GM18517 (cell line): ENCODE measurements at regions not wholly inside any gene's neighbourhood (a gene's known extent, or its start where the extent isn't known, plus 50 kb on each side); places are given as distances from the start of the nearest gene placed in this dataset.
"Not testable (repeated sequence)": the region's sequence is repeated elsewhere in the genome, so short reads cannot be mapped to it uniquely, and the experiment has no call there.

Experiments
- ATAC-seq: cut with Tn5 transposase; IDR thresholded peaks from one replicate; pipeline ENCODE4 v1.9.1; 2021; ENCODE audit warnings: mild to moderate bottlenecking, moderate library complexity; ENCODE audit not compliant: unreplicated experiment

DNA sequence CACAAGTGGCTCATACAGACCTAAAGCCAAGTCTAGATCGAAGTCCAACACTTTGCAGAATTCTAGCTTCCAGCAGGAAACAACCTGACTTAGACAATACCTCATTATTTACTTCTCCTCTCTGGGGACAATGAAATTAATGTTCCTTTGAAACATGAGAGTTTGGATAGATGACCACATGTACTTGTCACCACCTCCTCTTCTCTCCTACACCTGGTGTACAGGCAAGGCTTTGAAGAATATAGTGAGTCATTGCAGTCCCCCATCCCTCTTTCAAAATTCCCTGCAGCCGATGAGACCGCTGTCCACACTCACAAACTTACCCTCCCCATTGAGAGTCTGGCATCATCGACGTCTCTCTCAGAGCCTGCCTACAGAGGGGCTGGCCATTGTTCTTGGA, 189.0 kb upstream of the HES1 start:
- no peak for ATAC-seq

- ATAC-seq, result no peak
Observed at GRCh38 chr3:193947596-193947995, 188.4 kb upstream of the HES1 start.

DNA sequence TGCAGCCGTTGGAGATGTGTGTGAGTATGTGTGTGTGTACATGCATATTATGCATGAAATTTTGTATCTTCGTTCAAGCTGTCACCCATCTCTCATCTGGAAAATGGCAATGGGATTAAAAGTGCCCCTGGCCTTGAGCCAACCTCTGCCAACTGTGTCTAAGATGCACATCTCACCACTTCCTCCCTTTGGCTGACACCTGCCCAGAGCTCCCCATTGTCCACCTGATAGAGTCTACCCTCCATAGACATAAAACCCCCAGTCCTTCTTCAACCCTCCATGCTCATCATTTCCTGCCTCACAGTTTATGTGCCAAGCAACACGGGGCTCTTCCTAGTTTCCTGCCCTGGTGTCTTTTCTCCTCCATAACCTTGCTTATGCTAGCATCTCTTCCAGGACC, 187.5 kb upstream of the HES1 start:
- no peak for ATAC-seq

- no peak for ATAC-seq
Observed at GRCh38 chr3:193951859-193952258, 184.1 kb upstream of the HES1 start.

DNA sequence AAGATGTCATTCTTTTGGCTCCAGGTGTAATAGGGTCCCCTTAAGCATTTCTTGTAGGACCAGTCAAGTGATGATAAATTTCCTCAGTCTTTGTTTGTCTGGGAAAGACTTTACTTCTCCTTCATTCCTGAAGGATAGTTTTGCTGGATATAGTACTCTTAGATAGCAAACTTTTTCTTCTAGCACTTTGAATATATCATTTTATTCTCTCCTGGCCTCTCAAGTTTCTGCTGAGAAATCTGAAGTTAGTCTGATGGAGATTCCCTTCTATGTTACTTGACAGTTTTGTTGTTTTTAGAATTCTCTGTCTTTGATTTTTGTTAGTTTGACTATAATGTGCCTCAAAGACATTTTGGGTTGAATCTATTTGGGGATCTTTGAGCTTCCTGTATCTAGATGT, 181.2 kb upstream of the HES1 start:
- ATAC-seq, result no peak

- no peak for ATAC-seq
Observed at GRCh38 chr3:193955719-193956118, 180.2 kb upstream of the HES1 start.

GRCh38 chr3:193959861-193960260, 176.1 kb upstream of the HES1 start:
- no peak for ATAC-seq

DNA sequence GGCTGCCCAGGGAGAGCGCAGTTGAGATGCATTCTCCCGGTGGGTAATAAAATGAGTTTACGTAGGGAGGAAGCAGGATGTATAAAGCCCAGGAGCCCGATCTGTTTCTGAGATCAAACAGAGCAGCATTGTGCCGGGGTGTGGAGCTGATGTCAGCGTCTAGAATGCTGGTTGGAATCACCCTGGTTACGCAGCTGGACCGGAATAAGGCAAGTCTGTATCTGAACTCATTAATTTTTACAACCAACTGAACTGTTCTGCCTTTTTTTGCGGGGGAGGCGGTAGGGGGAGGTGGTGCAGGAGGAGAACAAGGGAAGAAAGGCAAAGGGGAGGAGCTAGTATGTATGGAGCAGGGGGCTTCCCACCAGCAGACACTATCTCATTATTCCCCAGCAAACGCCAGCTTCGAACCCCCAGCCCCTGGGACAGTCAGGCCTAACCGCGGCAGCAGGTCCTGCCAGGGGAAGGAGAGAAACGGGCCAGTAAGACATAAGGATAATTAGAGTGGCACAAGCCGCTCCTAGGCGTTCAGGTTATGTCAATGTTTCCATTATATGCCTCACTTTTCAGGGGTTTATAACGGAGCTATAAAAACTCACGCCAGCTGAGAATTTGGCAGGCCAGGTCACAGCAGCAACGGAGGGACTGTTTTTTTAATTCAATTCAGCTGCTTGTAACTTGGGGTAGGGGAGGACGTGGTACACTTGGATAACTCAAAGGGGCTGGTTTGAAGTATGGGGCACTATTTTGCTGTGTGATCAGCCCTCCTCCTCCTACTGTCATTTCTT, 175.3 kb upstream of the HES1 start:
- ATAC-seq, result no peak

DNA sequence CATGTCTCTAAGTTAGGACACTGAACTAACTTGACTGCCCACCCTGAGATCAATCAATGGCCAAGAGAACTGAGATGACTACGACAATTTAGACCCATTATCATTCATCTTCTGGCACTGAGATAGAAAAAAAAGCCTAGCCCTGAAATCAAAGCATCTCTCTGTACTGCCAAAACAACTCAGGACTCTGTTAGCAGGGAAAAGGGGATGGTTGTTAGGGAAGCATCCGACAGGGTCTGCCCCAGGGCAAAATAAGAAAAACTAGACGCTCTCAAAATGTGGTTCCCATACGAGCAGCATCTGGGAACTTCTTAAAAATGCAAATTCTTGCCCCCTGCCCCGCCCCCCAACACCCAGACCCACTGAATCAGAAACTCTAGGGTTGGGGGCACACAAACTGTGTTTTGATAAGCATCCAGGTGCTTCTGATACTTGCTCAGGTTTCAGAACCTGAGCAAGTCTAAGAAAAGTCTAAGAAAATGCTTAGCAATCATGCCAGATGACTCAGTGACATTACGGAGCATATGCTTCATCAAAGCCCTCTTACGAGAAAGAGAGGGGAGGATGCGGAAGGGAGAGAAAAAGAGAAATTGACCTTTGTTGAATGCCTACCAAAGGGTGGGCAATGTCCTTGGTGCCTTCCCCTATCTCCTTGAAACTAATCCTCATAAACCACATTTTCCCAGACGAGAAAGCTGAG, 172.8 kb upstream of the HES1 start:
- ATAC-seq, result no peak

- peak; percentile 69 for ATAC-seq
Observed at GRCh38 chr3:193963808-193964516, 172.0 kb upstream of the HES1 start.

DNA sequence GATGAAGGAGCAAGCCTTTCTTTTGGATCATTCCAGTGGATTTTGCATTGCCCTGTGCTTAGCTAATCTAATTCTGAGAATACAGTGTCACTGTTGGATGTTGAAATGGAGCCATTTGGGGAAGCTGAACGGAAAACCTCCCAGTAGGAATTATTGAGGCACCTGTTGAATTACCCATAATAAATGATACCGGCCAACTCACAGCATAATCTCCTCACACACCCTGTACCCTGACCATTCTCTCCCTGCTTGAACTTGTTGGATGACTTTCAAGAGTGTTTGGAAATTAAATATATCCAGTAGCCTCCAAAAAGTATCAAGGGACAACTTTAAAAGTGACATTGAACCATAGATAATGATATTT, 171.4 kb upstream of the HES1 start:
- ATAC-seq, result no peak

DNA sequence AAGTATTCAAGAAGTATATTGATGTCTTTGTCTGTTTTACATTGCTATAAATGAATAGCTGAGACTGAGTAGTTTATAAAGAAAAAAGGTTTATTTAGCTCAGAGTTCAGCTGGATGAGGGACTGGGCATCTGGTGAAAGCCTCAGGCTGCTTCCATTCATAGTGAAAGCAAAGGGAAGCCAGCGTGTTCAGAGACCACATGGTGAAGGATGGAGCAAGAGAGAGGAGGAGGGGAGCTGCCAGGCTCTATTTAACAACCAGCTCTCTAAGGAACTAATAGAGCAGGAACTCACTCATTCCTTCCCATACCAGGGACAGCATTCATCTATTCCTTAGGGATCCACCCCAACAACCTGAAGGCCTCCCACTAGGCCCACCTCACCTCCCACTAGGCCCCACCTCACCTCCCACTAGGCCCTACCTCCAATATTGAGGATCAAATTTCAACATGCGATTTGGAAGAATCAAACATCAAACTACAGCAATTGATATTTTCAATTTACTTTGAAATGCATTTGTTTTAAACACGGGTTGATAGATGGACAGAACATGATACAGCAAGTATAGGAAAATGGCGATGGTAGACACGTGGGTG, 167.5 kb upstream of the HES1 start:
- ATAC-seq, result no peak

DNA sequence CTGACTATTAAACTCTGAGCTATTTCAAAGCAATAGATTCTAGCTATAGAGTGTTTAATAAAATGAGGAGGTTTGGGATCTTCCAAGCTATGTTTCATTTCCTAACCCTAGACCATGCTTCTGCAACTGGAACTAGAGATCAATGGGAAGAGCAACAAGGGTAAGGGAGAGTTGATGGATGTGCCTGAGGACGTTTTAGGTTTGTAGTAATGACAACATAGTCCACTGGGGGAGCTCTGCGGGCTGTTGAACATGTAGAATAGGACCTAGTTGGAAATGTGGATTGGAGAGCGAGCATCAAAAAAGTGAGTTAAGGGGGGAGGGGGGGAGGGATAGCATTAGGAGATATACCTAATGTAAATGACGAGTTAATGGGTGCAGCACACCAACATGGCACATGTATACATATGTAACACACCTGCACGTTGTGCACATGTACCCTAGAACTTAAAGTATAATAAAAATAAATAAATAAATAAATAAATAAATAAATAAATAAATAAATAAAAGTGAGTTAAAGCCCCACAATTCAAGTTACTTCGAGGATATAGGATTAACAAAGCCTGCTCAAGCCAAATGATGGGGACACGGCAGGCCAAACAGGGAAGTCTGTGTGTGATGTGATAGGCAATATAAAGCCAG, 165.7 kb upstream of the HES1 start:
- not testable (repeated sequence) for ATAC-seq

GRCh38 chr3:193970773-193971206, 165.2 kb upstream of the HES1 start:
- no peak for ATAC-seq

DNA sequence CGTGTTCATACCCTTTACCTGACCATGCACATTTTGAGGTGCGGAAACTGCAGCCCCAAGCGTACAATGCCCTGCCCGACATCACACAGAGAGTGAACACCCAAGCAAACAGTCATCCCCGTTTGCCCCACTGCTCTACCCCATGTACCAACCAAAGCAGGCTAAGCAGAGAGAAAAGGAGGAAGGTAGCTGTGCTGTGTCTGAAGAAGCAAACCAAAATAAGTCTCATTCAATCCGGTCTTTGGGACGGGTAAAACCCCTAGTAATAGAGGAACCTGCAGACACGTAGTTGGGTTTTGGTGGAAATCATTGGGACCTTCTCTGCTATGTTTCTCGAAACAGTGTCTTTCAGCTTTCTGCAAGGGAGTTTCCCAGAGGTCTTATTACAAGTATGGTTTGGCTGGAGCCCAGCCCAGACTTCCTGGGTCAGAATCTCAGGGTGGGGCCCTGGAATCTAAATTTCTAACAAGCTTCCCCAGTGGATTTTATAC, 164.6 kb upstream of the HES1 start:
- no peak for ATAC-seq

GRCh38 chr3:193971966-193972365, 164.0 kb upstream of the HES1 start:
- ATAC-seq, result no peak

DNA sequence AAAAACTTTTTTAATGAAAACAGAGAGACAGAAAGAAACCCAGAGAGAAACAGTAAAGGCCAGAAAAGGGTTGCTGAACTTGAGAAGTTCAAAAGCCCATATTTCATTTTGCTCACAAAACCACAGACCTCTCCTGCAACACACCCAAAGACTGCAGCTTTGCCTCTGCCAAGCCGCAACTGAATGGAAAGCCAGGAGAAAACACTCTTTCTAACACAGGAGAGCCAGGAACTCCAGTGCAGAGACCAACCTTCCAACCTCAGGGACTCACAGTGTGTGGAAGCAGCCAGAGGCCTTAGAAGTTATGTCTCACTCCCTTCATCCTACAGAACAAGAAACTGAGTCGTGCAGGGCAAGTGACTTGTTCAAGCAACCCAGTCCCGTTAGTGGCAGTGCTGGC, 163.1 kb upstream of the HES1 start:
- ATAC-seq, result no peak

DNA sequence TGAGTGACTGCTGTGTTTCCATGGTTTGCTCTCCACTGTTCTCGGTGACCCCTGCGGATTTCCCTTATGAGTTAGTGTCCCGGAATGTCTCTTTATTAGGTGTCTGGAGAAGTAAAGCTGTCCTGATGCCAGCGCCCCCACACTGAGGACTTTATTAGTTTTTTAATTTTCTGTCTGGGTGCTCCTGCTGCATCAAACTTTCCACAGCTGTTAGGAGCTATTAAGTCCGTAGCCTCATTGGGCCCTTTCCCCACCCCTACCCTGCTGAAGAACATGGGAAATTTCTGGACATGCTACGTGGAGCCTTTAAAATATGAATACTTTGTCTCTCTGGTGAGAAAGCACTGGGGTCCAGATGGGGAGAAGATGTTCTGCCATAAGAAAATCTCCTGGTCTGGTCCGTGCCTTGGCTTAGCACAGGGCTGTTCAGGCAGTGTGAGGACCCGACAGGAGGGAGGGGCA, 161.7 kb upstream of the HES1 start:
- no peak for ATAC-seq

- no peak for ATAC-seq
Observed at GRCh38 chr3:193974671-193975535, 161.0 kb upstream of the HES1 start.

GRCh38 chr3:193977622-193978021, 158.3 kb upstream of the HES1 start:
- no peak for ATAC-seq
